Suprapubic skin (tissue), 4 donors: ENCODE measurements at regions not wholly inside any gene's neighbourhood (a gene's known extent, or its start where the extent isn't known, plus 50 kb on each side); places are given as distances from the start of the nearest gene placed in this dataset.

Source experiments
- EP300 ChIP-seq: sonication (generic); formaldehyde crosslinking; IDR thresholded peaks from one replicate; pipeline ENCODE4 v1.6.1; 2017; ENCODE audit warnings: antibody characterized with exemption
- POLR2A ChIP-seq, 2 donors: fragments of 450-650 bp; IDR thresholded peaks; one replicate each; pipeline ENCODE4 v1.6.1; 2017; ENCODE audit warnings: antibody characterized with exemption in 2 of 2, mild to moderate bottlenecking in 2 of 2, moderate library complexity in 2 of 2
- POLR2AphosphoS5 ChIP-seq, 3 donors: sonication (generic); formaldehyde crosslinking; IDR thresholded peaks; one replicate each; pipeline ENCODE4 v1.6.1; 2017; ENCODE audit warnings: antibody characterized with exemption in 3 of 3
- TF ChIP-seq, protein P1 (sequence below), 2 donors: fragments of 200-600 bp in 1 of 2; fragments of 450-650 bp in 1 of 2; sonication (generic) in 1 of 2; IDR thresholded peaks; one replicate each; pipeline ENCODE4 v1.5.1; 2016 to 2019; ENCODE audit warnings: antibody characterized with exemption in 2 of 2, mild to moderate bottlenecking in 1 of 2, moderate library complexity in 1 of 2

DNA sequence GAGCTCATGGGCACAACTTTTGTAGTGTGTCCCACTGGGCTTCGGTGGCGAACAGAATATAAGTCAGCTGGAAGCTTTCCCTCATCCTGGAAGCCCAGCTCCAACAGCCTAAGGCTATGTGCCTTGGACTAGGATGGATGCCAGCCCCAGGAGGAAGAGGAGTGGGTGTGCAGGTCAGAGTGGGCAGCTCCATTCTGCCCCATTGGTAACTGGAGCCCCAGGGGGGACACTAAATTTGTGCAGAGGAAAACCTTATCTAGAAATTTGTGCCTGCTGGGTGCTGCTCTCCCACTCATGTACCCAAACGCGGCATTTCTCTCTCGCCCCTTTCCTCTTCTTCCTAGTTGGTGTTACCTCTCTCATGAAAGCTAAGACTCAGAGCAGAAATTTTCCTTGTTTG lies 253.9 kb upstream of the MAN1A1 start:
- no peak for TF ChIP-seq POLR2A (IDR thresholded peaks at IDR 0.05)
- TF ChIP-seq, protein P1, sequence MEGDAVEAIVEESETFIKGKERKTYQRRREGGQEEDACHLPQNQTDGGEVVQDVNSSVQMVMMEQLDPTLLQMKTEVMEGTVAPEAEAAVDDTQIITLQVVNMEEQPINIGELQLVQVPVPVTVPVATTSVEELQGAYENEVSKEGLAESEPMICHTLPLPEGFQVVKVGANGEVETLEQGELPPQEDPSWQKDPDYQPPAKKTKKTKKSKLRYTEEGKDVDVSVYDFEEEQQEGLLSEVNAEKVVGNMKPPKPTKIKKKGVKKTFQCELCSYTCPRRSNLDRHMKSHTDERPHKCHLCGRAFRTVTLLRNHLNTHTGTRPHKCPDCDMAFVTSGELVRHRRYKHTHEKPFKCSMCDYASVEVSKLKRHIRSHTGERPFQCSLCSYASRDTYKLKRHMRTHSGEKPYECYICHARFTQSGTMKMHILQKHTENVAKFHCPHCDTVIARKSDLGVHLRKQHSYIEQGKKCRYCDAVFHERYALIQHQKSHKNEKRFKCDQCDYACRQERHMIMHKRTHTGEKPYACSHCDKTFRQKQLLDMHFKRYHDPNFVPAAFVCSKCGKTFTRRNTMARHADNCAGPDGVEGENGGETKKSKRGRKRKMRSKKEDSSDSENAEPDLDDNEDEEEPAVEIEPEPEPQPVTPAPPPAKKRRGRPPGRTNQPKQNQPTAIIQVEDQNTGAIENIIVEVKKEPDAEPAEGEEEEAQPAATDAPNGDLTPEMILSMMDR (IDR thresholded peaks at IDR 0.05), result no peak
- no peak for TF ChIP-seq POLR2AphosphoS5 (IDR thresholded peaks at IDR 0.05)
- TF ChIP-seq EP300, result no peak
